ENCODE measurements at regions not wholly inside any gene's neighbourhood (a gene's known extent, or its start where the extent isn't known, plus 50 kb on each side); places are given as distances from the start of the nearest gene placed in this dataset.

- peaks cover 53% of the 10 kb centered on the region for H3K36me3 ChIP-seq (ENCODE audit: low read depth)
- ChIA-PET CTCF (no interaction called here), POLR2A (ENCODE audit: unreplicated experiment) (no interaction called here)
- intact Hi-C loops (cut with micrococcal nuclease; ENCODE audit: unreplicated experiment), result no loop called here
- no peaks in the 10 kb centered on the region for H3K27me3 ChIP-seq (ENCODE audit: insufficient read depth, low read depth)
- DNase-seq, result no peak
- H3K4me1 ChIP-seq (replicated peaks; ENCODE audit: insufficient read depth), result no peaks in the 10 kb centered on the region
- H2AFZ ChIP-seq, result no peak overlapping the region
- no peak overlapping the region for H3K4me3 ChIP-seq
- no peaks in the 10 kb centered on the region for H3K79me2 ChIP-seq (ENCODE audit: low read depth)
- H4K20me1 ChIP-seq (ENCODE audit: insufficient read depth), result no peaks in the 10 kb centered on the region; the same call in 1 of the 2 replicates
- H3K27ac ChIP-seq, result no peak overlapping the region
- BruUV-seq (replicated peaks), result no TSS peak
- TF ChIP-seq CTCF (conservative IDR thresholded peaks at IDR 0.05), result no peak
- H3K9me3 ChIP-seq (ENCODE audit: insufficient read depth, low read depth), result no peaks in the 10 kb centered on the region
- no peak overlapping the region for H3K4me2 ChIP-seq
- H3K9me2 ChIP-seq (ENCODE audit: insufficient read depth), result no peaks in the 10 kb centered on the region
- no peaks in the 10 kb centered on the region; the same call in 1 of the 2 replicates for H3F3A ChIP-seq (ENCODE audit: insufficient read depth, low read depth)
Observed at GRCh38 chr17:63344383-63344782, 101.7 kb downstream of the CYB561 start.

DNA sequence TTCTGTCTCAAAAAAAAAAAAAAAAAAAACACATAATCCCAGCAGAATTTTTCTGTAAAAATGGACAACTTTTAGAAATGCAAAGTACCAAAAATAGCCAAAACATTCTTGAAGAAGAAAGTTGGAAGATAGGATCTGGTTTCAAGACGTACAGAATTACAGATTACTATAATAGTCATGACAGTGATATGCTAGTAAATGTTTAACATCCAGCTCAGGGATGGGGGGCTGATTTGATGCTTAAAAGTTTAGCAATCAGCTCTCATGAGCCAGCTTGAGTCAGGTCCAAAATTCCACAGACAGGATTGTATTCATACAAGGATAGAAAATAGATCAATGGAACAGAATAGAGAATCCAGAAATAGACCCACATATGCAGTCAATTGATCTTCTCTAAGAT lies 100.5 kb downstream of the CYB561 start:
- intact Hi-C loops (cut with micrococcal nuclease; ENCODE audit: unreplicated experiment), result no loop called here
- Histone ChIP-seq H3K4me1 (replicated peaks; ENCODE audit: insufficient read depth) (no peaks in the 10 kb centered on the region), H3K4me2 (no peak overlapping the region), H3K27ac (no peak overlapping the region), H4K20me1 (ENCODE audit: insufficient read depth) (no peaks in the 10 kb centered on the region; the same call in 1 of the 2 replicates), H3K79me2 (ENCODE audit: low read depth) (no peaks in the 10 kb centered on the region), H3K9me3 (ENCODE audit: insufficient read depth, low read depth) (no peaks in the 10 kb centered on the region), H3K27me3 (ENCODE audit: insufficient read depth, low read depth) (no peaks in the 10 kb centered on the region), H2AFZ (no peak overlapping the region), H3K4me3 (no peak overlapping the region), H3K36me3 (ENCODE audit: low read depth) (peaks cover 53% of the 10 kb centered on the region), H3F3A (ENCODE audit: insufficient read depth, low read depth) (peaks cover 3% of the 10 kb centered on the region), H3K9me2 (ENCODE audit: insufficient read depth) (no peaks in the 10 kb centered on the region)
- no peak for TF ChIP-seq EZH2 (IDR thresholded peaks at IDR 0.05; ENCODE audit: low read depth)
- TF ChIP-seq CTCF (conservative IDR thresholded peaks at IDR 0.05), result no peak
- ChIA-PET CTCF (no interaction called here), POLR2A (ENCODE audit: unreplicated experiment) (no interaction called here)
- no peak for DNase-seq
- no TSS peak for BruUV-seq (replicated peaks)

- Histone ChIP-seq H2AFZ (no peak overlapping the region), H3K4me1 (replicated peaks; ENCODE audit: insufficient read depth) (no peaks in the 10 kb centered on the region), H3F3A (ENCODE audit: insufficient read depth, low read depth) (peaks cover 18% of the 10 kb centered on the region), H3K4me3 (no peak overlapping the region), H3K4me2 (no peak overlapping the region), H3K36me3 (ENCODE audit: low read depth) (peaks cover 59% of the 10 kb centered on the region), H3K9me2 (ENCODE audit: insufficient read depth) (no peaks in the 10 kb centered on the region), H3K27me3 (ENCODE audit: insufficient read depth, low read depth) (no peaks in the 10 kb centered on the region), H3K27ac (no peak overlapping the region), H3K9me3 (ENCODE audit: insufficient read depth, low read depth) (no peaks in the 10 kb centered on the region), H3K79me2 (ENCODE audit: low read depth) (no peaks in the 10 kb centered on the region), H4K20me1 (ENCODE audit: insufficient read depth) (peaks cover 9% of the 10 kb centered on the region; the same call in 1 of the 2 replicates)
- BruUV-seq (replicated peaks), result no TSS peak
- no peak for TF ChIP-seq EZH2 (IDR thresholded peaks at IDR 0.05; ENCODE audit: low read depth)
- TF ChIP-seq CTCF (conservative IDR thresholded peaks at IDR 0.05), result no peak
- ChIA-PET POLR2A (ENCODE audit: unreplicated experiment) (interaction anchor here (0.7 kb wide), 1 partner anchor 219 kb away, joined by 3 read pairs; no protein-coding TSS in a partner anchor), CTCF (interaction anchor here (0.8 kb wide), 1 partner anchor 694 kb away, joined by 3 read pairs; no protein-coding TSS in a partner anchor)
- DNase-seq, result no peak
- intact Hi-C loops (cut with micrococcal nuclease; ENCODE audit: unreplicated experiment), result no loop called here
Observed at GRCh38 chr17:63347475-63347874, 98.6 kb downstream of the CYB561 start.
